ENCODE measurements at regions not wholly inside any gene's neighbourhood (a gene's known extent, or its start where the extent isn't known, plus 50 kb on each side); places are given as distances from the start of the nearest gene placed in this dataset.

GRCh38 chr14:35959835-35960234, 133.7 kb downstream of the BRMS1L start:
- no peak for TF ChIP-seq CEBPB (tag; IDR thresholded peaks at IDR 0.05)
- no peak for TF ChIP-seq MAX (CRISPR knock-in tag; IDR thresholded peaks at IDR 0.05)
- no peak for TF ChIP-seq USF2 (CRISPR knock-in tag; IDR thresholded peaks at IDR 0.05)
- TF ChIP-seq FOSL1 (tag; conservative IDR thresholded peaks at IDR 0.05) = no peak
- no peak for TF ChIP-seq ZNF274 (IDR thresholded peaks at IDR 0.05; ENCODE audit: borderline replicate concordance, low read depth, low read length)
- no peak for TF ChIP-seq ZNF253 (CRISPR knock-in tag; conservative IDR thresholded peaks at IDR 0.05)
- TF ChIP-seq DLX4 (CRISPR knock-in tag; IDR thresholded peaks at IDR 0.05) = no peak
- no peak for TF ChIP-seq MEIS2 (IDR thresholded peaks at IDR 0.05; ENCODE audit: partially characterized antibody)
- TF ChIP-seq EZH2 (IDR thresholded peaks at IDR 0.05; ENCODE audit: borderline replicate concordance, low read depth, low read length) = no peak
- no peak for TF ChIP-seq CTBP1 (IDR thresholded peaks at IDR 0.05; ENCODE audit: borderline replicate concordance)

Data from K562 (cell line).